Heart right ventricle (tissue), 16 donors: ENCODE measurements at regions not wholly inside any gene's neighbourhood (a gene's known extent, or its start where the extent isn't known, plus 50 kb on each side); places are given as distances from the start of the nearest gene placed in this dataset.

ENCODE experiments used
- ATAC-seq, 8 donors: fragments of 200-7000 bp; cut with Tn5 transposase; one replicate each; pipeline ENCODE4 v1.9.1; 2020; ENCODE audit warnings: mild to moderate bottlenecking in 8 of 8, moderate library complexity in 8 of 8, moderate number of reproducible peaks in 1 of 8
- DNase-seq, 2 donors: peaks; one replicate each; pipeline ENCODE4 v3.0.0-alpha.2; 2020
- H3K27ac ChIP-seq, 10 donors: fragments of 200-600 bp; sonication (generic) in 2 of 10; one replicate each; pipeline versions ENCODE4 v1.5.0 to v1.8.0; 2020 to 2022; ENCODE audit warnings: mild to moderate bottlenecking in 3 of 10
- H3K27me3 ChIP-seq, 7 donors: fragments of 200-600 bp; one replicate each; pipeline ENCODE4 v1.8.0; 2021 to 2022; ENCODE audit warnings: mild to moderate bottlenecking in 2 of 7
- H3K36me3 ChIP-seq, 9 donors: fragments of 200-600 bp; sonication (generic) in 1 of 9; one replicate each; pipeline versions ENCODE4 v1.5.0 to v1.8.0; 2020 to 2022; ENCODE audit warnings: mild to moderate bottlenecking in 2 of 9
- H3K4me1 ChIP-seq, 9 donors: fragments of 200-600 bp; sonication (generic) in 1 of 9; one replicate each; pipeline versions ENCODE4 v1.5.0 to v1.8.0; 2020 to 2022; ENCODE audit warnings: mild to moderate bottlenecking in 4 of 9
- H3K4me3 ChIP-seq, 10 donors: fragments of 200-600 bp; sonication (generic) in 2 of 10; one replicate each; pipeline versions ENCODE4 v1.5.0 to v1.8.0; 2020 to 2022; ENCODE audit warnings: mild to moderate bottlenecking in 7 of 10, moderate library complexity in 2 of 10
- H3K9me3 ChIP-seq, 11 donors: fragments of 200-600 bp in 10 of 11; sonication (generic) in 2 of 11; one replicate each; pipeline versions ENCODE4 v1.5.0 to v1.8.0; 2013 to 2022; ENCODE audit warnings: mild to moderate bottlenecking in 2 of 11, control low read depth in 1 of 11, moderate library complexity in 1 of 11
- WGBS, 2 donors: extraction: QIAGEN DNeasy Blood & Tissue Kit; methylation state at CpG; one replicate each; pipeline ENCODE4 v1.1.7; 2013; ENCODE audit warnings: inconsistent platforms in 1 of 2; 5-methylcytosine and 5-hydroxymethylcytosine counted together
- intact Hi-C, 10 donors: fragments of 100-400 bp; cut with DNase I; formaldehyde crosslinking; loops; one replicate each; pipeline versions ENCODE4 v1.11.1 to v1.14.2; 2022
- TF ChIP-seq, protein P1 (sequence below), 9 donors: fragments of 200-600 bp; sonication (generic) in 2 of 9; IDR thresholded peaks; one replicate each; pipeline versions ENCODE4 v1.5.0 to v1.8.0; 2021 to 2022; ENCODE audit warnings: antibody characterized with exemption in 9 of 9, mild to moderate bottlenecking in 5 of 9, moderate library complexity in 1 of 9
- donor health status: Arrhythmogenic right ventricular cardiomyopathy.
- donor health status: ischemic (EF 13 %, LVEDD 7.1; RV severe dilation, severe dysfunction).
- donor health status: healthy with polysubstance abuse.
- donor health status: DM: no; HTN: yes; CAD: no.
- donor health status: DM: no; HTN: no; CAD: no.
- donor health status: ischemic (EF 25% LVEDD 6.9; RV normal size, moderate dysfunction).
- donor health status: ischemic (EF 25% LVEDD 5.7; RV mildly dilated, moderate dysfunction).
- donor health status: healthy.
- donor health status: DM: yes; HTN: yes; CAD: no.
- donor health status: Ischemic cardiomyopathy.
- donor health status: ischemic (EF 35%, LVEDD 5.7; RV mildly dilated, moderate dysfunction).
- donor health status: nonischemic (EF 11% LVEDD 7.7; RV severe dilation, severe dysfunction).
- donor health status: DM: yes; HTN: yes; CAD: no.
- donor health status: PGD.
- donor health status: ischemic (EF 29% LVEDD 5.4; RV normal size, mild dysfunction).
- donor health status: nonischemic (EF 23%, LVEDD 6.1; RV moderate dilation, normal function).

DNA sequence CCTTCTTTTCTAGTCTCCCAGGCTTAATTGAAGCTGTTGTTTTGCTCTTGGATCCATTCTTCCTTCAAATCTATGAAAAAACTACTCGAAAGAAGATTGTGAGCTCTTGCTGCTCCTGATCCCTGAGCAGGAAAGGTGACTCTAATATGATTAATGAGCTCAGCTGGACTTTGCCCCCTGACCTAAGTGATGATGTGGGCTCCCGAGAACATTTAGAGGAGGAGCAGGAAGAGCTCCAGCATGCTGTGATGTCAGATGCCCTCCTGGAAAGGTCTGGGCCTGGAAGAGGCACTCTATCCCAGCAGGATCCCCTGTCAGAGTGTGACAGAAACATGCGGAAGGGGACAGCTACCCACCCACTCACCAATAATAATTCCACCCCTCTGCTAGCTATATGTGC lies 117.9 kb upstream of the PELI1 start:
- Histone ChIP-seq H3K27ac (peak overlapping the region in 5 of 10 donors; percentile 23 to 87 (median 32)), H3K36me3 (no peaks in the 10 kb centered on the region), H3K4me1 (peaks cover 0 to 63% (median 28%) of the 10 kb centered on the region in 9 donors), H3K27me3 (peaks cover 0 to 7% (median 0%) of the 10 kb centered on the region in 7 donors), H3K4me3 (no peak overlapping the region), H3K9me3 (no peaks in the 10 kb centered on the region)
- TF ChIP-seq, protein P1, sequence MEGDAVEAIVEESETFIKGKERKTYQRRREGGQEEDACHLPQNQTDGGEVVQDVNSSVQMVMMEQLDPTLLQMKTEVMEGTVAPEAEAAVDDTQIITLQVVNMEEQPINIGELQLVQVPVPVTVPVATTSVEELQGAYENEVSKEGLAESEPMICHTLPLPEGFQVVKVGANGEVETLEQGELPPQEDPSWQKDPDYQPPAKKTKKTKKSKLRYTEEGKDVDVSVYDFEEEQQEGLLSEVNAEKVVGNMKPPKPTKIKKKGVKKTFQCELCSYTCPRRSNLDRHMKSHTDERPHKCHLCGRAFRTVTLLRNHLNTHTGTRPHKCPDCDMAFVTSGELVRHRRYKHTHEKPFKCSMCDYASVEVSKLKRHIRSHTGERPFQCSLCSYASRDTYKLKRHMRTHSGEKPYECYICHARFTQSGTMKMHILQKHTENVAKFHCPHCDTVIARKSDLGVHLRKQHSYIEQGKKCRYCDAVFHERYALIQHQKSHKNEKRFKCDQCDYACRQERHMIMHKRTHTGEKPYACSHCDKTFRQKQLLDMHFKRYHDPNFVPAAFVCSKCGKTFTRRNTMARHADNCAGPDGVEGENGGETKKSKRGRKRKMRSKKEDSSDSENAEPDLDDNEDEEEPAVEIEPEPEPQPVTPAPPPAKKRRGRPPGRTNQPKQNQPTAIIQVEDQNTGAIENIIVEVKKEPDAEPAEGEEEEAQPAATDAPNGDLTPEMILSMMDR (IDR thresholded peaks at IDR 0.05), result no peak
- DNase-seq (no peak), ATAC-seq (peak in 4 of 8 donors; percentile 28 to 63 (median 53))
- 61 to 71% methylated on average over 3 of the region's 3 CpGs for WGBS, 2 donors
- intact Hi-C loops, result no loop called here

DNA sequence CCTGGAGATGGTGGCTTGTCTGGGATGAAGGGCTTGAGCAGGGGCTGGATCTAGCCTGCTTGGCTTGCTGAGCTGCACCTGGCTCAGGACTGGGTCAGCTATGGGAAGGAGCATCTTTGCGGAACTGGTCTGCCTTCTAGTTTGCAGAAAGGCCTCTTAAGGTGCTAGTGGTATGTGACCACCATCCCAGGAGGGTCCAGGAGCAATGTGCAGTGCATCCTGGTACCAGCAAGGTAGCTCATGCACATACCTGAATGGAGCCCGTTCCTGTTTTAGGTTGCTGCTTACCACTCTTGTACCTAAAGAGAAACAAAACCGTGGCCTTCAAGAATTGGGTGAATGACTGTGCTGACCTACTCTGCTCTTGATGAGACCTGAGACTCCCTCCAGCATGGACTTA lies 118.6 kb upstream of the PELI1 start:
- intact Hi-C loops, result no loop called here
- 92 to 97% methylated on average over 3 of the region's 3 CpGs for WGBS, 2 donors
- TF ChIP-seq, protein P1 (IDR thresholded peaks at IDR 0.05), result no peak
- no peak overlapping the region for H3K4me3 ChIP-seq
- H3K27ac ChIP-seq, result peak overlapping the region in 3 of 10 donors; percentile 23 to 87 (median 30)
- no peak for ATAC-seq
- no peaks in the 10 kb centered on the region for H3K9me3 ChIP-seq
- H3K4me1 ChIP-seq, result peaks cover 0 to 71% (median 35%) of the 10 kb centered on the region in 9 donors
- H3K36me3 ChIP-seq, result no peaks in the 10 kb centered on the region
- DNase-seq, result no peak
- peaks cover 0 to 7% (median 0%) of the 10 kb centered on the region in 7 donors for H3K27me3 ChIP-seq

DNA sequence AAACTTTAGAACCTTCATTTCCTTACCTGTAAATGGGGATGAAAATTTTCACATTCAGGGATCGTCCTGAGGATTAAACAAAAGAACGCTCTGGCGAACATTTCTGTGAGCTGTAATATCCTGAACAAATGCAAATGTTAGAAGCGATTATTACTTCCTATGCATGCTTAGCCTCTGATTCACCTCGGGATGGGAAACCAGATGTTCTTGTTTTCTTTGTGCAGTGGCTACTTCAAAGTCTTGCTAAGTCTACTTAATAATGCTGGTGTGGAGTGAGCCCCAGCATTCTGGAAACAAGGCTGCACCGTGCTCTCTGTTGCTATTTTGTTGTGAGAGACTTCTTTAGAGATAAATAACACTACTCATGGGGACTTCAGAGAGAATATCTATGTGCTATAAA lies 119.1 kb upstream of the PELI1 start:
- H3K27ac ChIP-seq, result peak overlapping the region in 3 of 10 donors; percentile 23 to 30 (median 26)
- intact Hi-C loops, result no loop called here
- peaks cover 0 to 7% (median 0%) of the 10 kb centered on the region in 7 donors for H3K27me3 ChIP-seq
- no peak overlapping the region for H3K4me3 ChIP-seq
- 46 to 65% methylated on average over 6 of the region's 6 CpGs for WGBS, 2 donors
- ATAC-seq, result peak in 4 of 8 donors; percentile 21 to 61 (median 28)
- no peak for DNase-seq
- no peaks in the 10 kb centered on the region for H3K9me3 ChIP-seq
- TF ChIP-seq, protein P1 (IDR thresholded peaks at IDR 0.05), result no peak
- peaks cover 0 to 71% (median 40%) of the 10 kb centered on the region in 9 donors for H3K4me1 ChIP-seq
- no peaks in the 10 kb centered on the region for H3K36me3 ChIP-seq

DNA sequence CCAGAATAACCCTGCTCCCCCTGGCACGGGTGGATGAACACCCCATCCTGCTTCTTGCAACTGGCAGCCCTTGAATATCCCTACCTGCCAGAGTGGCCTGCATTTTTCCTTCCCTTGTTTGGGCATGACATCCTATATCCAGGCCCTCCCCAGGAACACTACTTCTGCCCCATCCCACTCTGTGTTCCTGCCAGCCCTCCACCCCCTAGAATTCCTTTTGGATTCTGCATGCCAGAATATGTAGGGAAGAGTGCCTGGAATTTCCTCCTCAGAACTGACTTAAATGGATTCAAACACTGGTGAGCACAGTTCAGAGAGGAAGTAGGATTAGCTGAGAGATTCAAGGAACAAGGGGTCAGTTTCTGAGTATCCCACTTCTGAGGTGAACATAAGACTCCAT lies 123.5 kb upstream of the PELI1 start:
- H3K36me3 ChIP-seq, result no peaks in the 10 kb centered on the region
- H3K27ac ChIP-seq, result peak overlapping the region in 2 of 10 donors; percentile 9 to 26
- ATAC-seq, result peak in 4 of 8 donors; percentile 34 to 66 (median 42)
- H3K4me3 ChIP-seq, result no peak overlapping the region
- peaks cover 0 to 7% (median 0%) of the 10 kb centered on the region in 11 donors for H3K9me3 ChIP-seq
- DNase-seq, result no peak
- no peaks in the 10 kb centered on the region for H3K27me3 ChIP-seq
- TF ChIP-seq, protein P1 (IDR thresholded peaks at IDR 0.05), result no peak
- intact Hi-C loops, result no loop called here
- peaks cover 0 to 41% (median 22%) of the 10 kb centered on the region in 9 donors for H3K4me1 ChIP-seq
- WGBS, 2 donors, result 37 to 38% methylated on average over 1 of the region's 1 CpG
